OCI-LY1 (cell line): ENCODE measurements at regions not wholly inside any gene's neighbourhood (a gene's known extent, or its start where the extent isn't known, plus 50 kb on each side); places are given as distances from the start of the nearest gene placed in this dataset.

Experiments used
- CTCF ChIP-seq: fragments of 200-600 bp; sonication (generic), shearing (Covaris generic); IDR thresholded peaks from 2 replicates; pipeline ENCODE4 v1.5.1; 2017; ENCODE audit warnings: mild to moderate bottlenecking, antibody characterized with exemption, low read length, moderate library complexity, mixed read lengths
- EZH2 ChIP-seq: fragments of 200-600 bp; sonication (generic), shearing (Covaris generic); IDR thresholded peaks from 2 replicates; pipeline ENCODE4 v1.8.0; 2017; ENCODE audit warnings: borderline replicate concordance, mixed run types, mild to moderate bottlenecking, antibody characterized with exemption, low read length, moderate library complexity, mixed read lengths

GRCh38 chr3:35849496-35849895 lies 210.2 kb downstream of the ARPP21 start:
- no peak for TF ChIP-seq CTCF
- TF ChIP-seq EZH2, result no peak
